Hindlimb muscle (tissue), 1 donor: ENCODE measurements at regions not wholly inside any gene's neighbourhood (a gene's known extent, or its start where the extent isn't known, plus 50 kb on each side); places are given as distances from the start of the nearest gene placed in this dataset.
"Not testable (repeated sequence)": the region's sequence is repeated elsewhere in the genome, so short reads cannot be mapped to it uniquely, and the experiment has no call there.

ENCODE experiments used
- DNase-seq: peaks from one replicate; pipeline ENCODE4 v3.0.0-alpha.2; 2013

GRCh38 chr4:58360354-58361133, 1250.4 kb upstream of the IGFBP7 start:
- no peak for DNase-seq

GRCh38 chr4:58359590-58359989, 1249.4 kb upstream of the IGFBP7 start:
- DNase-seq = no peak

GRCh38 chr4:58357947-58358346, 1247.8 kb upstream of the IGFBP7 start:
- no peak for DNase-seq

- no peak for DNase-seq
These were observed 1214.9 kb upstream of the IGFBP7 start for GRCh38 chr4:58325070-58325469.

GRCh38 chr4:58313444-58313843, 1203.3 kb upstream of the IGFBP7 start:
- DNase-seq = no peak

GRCh38 chr4:58303456-58303855, 1193.3 kb upstream of the IGFBP7 start:
- DNase-seq = no peak

- DNase-seq = no peak
These were observed 1191.3 kb upstream of the IGFBP7 start for GRCh38 chr4:58301376-58301999.

- DNase-seq = no peak
These were observed 1176.2 kb upstream of the IGFBP7 start for GRCh38 chr4:58286335-58286734.

- not testable (repeated sequence) for DNase-seq
These were observed 1170.7 kb upstream of the IGFBP7 start for GRCh38 chr4:58280928-58281327.

- DNase-seq = no peak
These were observed 1165.7 kb upstream of the IGFBP7 start for GRCh38 chr4:58275856-58276255.

- no peak for DNase-seq
These were observed 1164.4 kb upstream of the IGFBP7 start for GRCh38 chr4:58274553-58274952.

- DNase-seq = no peak
These were observed 1162.1 kb upstream of the IGFBP7 start for GRCh38 chr4:58272311-58272710.

- DNase-seq = no peak
These were observed 1155.5 kb upstream of the IGFBP7 start for GRCh38 chr4:58265734-58266133.

GRCh38 chr4:58261526-58261925, 1151.3 kb upstream of the IGFBP7 start:
- DNase-seq = no peak

- peak; percentile 22 for DNase-seq
These were observed 1144.1 kb upstream of the IGFBP7 start for GRCh38 chr4:58254291-58254690.

- peak; percentile 23 for DNase-seq
These were observed 1142.5 kb upstream of the IGFBP7 start for GRCh38 chr4:58252656-58253055.

- no peak for DNase-seq
These were observed 1137.6 kb upstream of the IGFBP7 start for GRCh38 chr4:58247792-58248191.

- DNase-seq = no peak
These were observed 1115.3 kb upstream of the IGFBP7 start for GRCh38 chr4:58225460-58225859.

GRCh38 chr4:58219179-58219578, 1109.0 kb upstream of the IGFBP7 start:
- DNase-seq = no peak

- DNase-seq = no peak
These were observed 1106.3 kb upstream of the IGFBP7 start for GRCh38 chr4:58216461-58216860.

- no peak for DNase-seq
These were observed 1104.2 kb upstream of the IGFBP7 start for GRCh38 chr4:58214376-58214775.

GRCh38 chr4:58209551-58209950, 1099.4 kb upstream of the IGFBP7 start:
- no peak for DNase-seq

- DNase-seq = no peak
These were observed 1098.8 kb upstream of the IGFBP7 start for GRCh38 chr4:58209001-58209400.
